ENCODE measurements at regions not wholly inside any gene's neighbourhood (a gene's known extent, or its start where the extent isn't known, plus 50 kb on each side); places are given as distances from the start of the nearest gene placed in this dataset.

GRCh38 chr11:42003801-42004200 is 544.3 kb upstream of the LRRC4C start:
- no peak for TF ChIP-seq CTCF (IDR thresholded peaks at IDR 0.05)
- TF ChIP-seq POLR2A (IDR thresholded peaks at IDR 0.05) = no peak
